Esophagus muscularis mucosa (tissue), 4 donors: ENCODE measurements at regions not wholly inside any gene's neighbourhood (a gene's known extent, or its start where the extent isn't known, plus 50 kb on each side); places are given as distances from the start of the nearest gene placed in this dataset.

Source experiments
- DNase-seq: peaks from one replicate; pipeline ENCODE4 v3.0.0-alpha.2; 2017; ENCODE audit errors: extremely low spot score
- H3K27ac ChIP-seq, 4 donors: fragments of 200-600 bp; sonication (generic); replicated peaks in 1 of 4; 1 replicate in 3 of 4; 2 replicates in 1 of 4; pipeline ENCODE4 v1.5.1; 2016 to 2019; ENCODE audit warnings: mild to moderate bottlenecking in 1 of 4
- H3K27me3 ChIP-seq, 4 donors: fragments of 200-600 bp; sonication (generic); one replicate each; pipeline versions ENCODE4 v1.5.1 to v1.6.0; 2016 to 2019
- H3K36me3 ChIP-seq, 4 donors: fragments of 200-600 bp; sonication (generic); one replicate each; pipeline ENCODE4 v1.5.1; 2016 to 2019
- H3K4me1 ChIP-seq, 4 donors: fragments of 200-600 bp; sonication (generic); one replicate each; pipeline ENCODE4 v1.5.1; 2016 to 2019
- H3K4me3 ChIP-seq, 4 donors: fragments of 200-600 bp; sonication (generic); 1 replicate in 2 of 4; 2 replicates in 2 of 4; pipeline ENCODE4 v1.5.1; 2016 to 2019; ENCODE audit warnings: mild to moderate bottlenecking in 4 of 4, moderate library complexity in 1 of 4
- H3K9me3 ChIP-seq, 4 donors: fragments of 200-600 bp; sonication (generic); 1 replicate in 3 of 4; 2 replicates in 1 of 4; pipeline ENCODE4 v1.5.1; 2016 to 2019
- EP300 ChIP-seq: sonication (generic); formaldehyde crosslinking; IDR thresholded peaks from one replicate; pipeline ENCODE4 v1.6.1; 2017; ENCODE audit warnings: antibody characterized with exemption
- POLR2A ChIP-seq: fragments of 450-650 bp; IDR thresholded peaks from one replicate; pipeline ENCODE4 v1.6.1; 2017; ENCODE audit warnings: antibody characterized with exemption, moderate library complexity, mild to moderate bottlenecking, low read depth
- POLR2AphosphoS5 ChIP-seq, 2 donors: sonication (generic); formaldehyde crosslinking; IDR thresholded peaks; one replicate each; pipeline ENCODE4 v1.6.1; 2017; ENCODE audit warnings: antibody characterized with exemption in 2 of 2
- WGBS: methylation state at CpG from one replicate; pipeline ENCODE4 v1.1.5; 2018; 5-methylcytosine and 5-hydroxymethylcytosine counted together
- intact Hi-C: fragments of 100-400 bp; cut with DNase I; formaldehyde crosslinking; loops from one replicate; pipeline ENCODE4 v1.15.1; 2023
- TF ChIP-seq, protein P1 (sequence below), 3 experiments: fragments of 200-600 bp in 2 of 3; fragments of 450-650 bp in 1 of 3; sonication (generic) in 2 of 3; IDR thresholded peaks; one replicate each; pipeline ENCODE4 v1.5.1; 2017 to 2019; ENCODE audit warnings: antibody characterized with exemption in 3 of 3, mild to moderate bottlenecking in 2 of 3, moderate library complexity in 1 of 3

GRCh38 chr7:54326592-54327167 lies 215.5 kb upstream of the VSTM2A start:
- intact Hi-C loops = no loop called here
- no peak for DNase-seq
- WGBS = 77% methylated on average over 3 of the region's 3 CpGs
- H3K4me3 ChIP-seq = no peak overlapping the region
- H3K36me3 ChIP-seq = no peaks in the 10 kb centered on the region
- no peak for TF ChIP-seq POLR2A
- H3K4me1 ChIP-seq = no peaks in the 10 kb centered on the region
- H3K27ac ChIP-seq = no peak overlapping the region
- H3K27me3 ChIP-seq = peaks cover 0 to 4% (median 0%) of the 10 kb centered on the region in 4 donors
- H3K9me3 ChIP-seq = peaks cover 0 to 3% (median 0%) of the 10 kb centered on the region in 4 donors

- TF ChIP-seq POLR2A (no peak), EP300 (no peak), POLR2AphosphoS5 (IDR thresholded peaks at IDR 0.05) (no peak)
- TF ChIP-seq, protein P1, sequence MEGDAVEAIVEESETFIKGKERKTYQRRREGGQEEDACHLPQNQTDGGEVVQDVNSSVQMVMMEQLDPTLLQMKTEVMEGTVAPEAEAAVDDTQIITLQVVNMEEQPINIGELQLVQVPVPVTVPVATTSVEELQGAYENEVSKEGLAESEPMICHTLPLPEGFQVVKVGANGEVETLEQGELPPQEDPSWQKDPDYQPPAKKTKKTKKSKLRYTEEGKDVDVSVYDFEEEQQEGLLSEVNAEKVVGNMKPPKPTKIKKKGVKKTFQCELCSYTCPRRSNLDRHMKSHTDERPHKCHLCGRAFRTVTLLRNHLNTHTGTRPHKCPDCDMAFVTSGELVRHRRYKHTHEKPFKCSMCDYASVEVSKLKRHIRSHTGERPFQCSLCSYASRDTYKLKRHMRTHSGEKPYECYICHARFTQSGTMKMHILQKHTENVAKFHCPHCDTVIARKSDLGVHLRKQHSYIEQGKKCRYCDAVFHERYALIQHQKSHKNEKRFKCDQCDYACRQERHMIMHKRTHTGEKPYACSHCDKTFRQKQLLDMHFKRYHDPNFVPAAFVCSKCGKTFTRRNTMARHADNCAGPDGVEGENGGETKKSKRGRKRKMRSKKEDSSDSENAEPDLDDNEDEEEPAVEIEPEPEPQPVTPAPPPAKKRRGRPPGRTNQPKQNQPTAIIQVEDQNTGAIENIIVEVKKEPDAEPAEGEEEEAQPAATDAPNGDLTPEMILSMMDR (IDR thresholded peaks at IDR 0.05) = no peak
- intact Hi-C loops = no loop called here
- DNase-seq = no peak
- no peaks in the 10 kb centered on the region for H3K9me3 ChIP-seq
- peaks cover 0 to 4% (median 0%) of the 10 kb centered on the region in 4 donors for H3K27me3 ChIP-seq
- no peaks in the 10 kb centered on the region for H3K36me3 ChIP-seq
- H3K4me3 ChIP-seq = no peak overlapping the region
- H3K27ac ChIP-seq = no peak overlapping the region
- WGBS = 56% methylated on average over 4 of the region's 4 CpGs
- no peaks in the 10 kb centered on the region for H3K4me1 ChIP-seq
Observed at GRCh38 chr7:54330216-54330800, 211.9 kb upstream of the VSTM2A start.

- DNase-seq = no peak
- Histone ChIP-seq H3K4me3 (no peak overlapping the region), H3K9me3 (no peaks in the 10 kb centered on the region), H3K27ac (no peak overlapping the region), H3K4me1 (no peaks in the 10 kb centered on the region), H3K36me3 (no peaks in the 10 kb centered on the region), H3K27me3 (peaks cover 0 to 4% (median 0%) of the 10 kb centered on the region in 4 donors)
- WGBS = 56% methylated on average over 1 of the region's 1 CpG
- intact Hi-C loops = no loop called here
- TF ChIP-seq, protein P1 (IDR thresholded peaks at IDR 0.05) = no peak
- TF ChIP-seq EP300 (no peak), POLR2A (no peak), POLR2AphosphoS5 (IDR thresholded peaks at IDR 0.05) (no peak)
Observed at GRCh38 chr7:54331311-54331710, 210.9 kb upstream of the VSTM2A start.

DNA sequence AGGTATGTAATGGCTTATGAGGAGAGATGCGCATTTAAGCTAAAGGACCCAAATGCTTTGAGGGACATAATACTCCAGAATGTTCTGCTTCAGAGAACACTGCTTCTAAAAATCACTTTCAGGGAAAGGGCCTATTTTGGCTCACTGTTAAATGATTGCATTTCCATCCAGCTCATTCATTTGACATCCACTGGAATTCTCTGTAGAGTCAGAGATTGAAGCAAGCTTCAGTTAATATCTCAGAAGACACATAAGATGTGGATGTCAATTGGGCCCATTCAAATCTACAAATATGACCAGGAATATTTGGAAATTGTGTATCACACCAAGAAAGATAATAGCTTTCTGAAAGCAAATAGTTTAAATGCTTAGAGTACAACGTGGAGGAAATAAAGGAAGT lies 209.9 kb upstream of the VSTM2A start:
- no peak for DNase-seq
- no peak overlapping the region for H3K27ac ChIP-seq
- H3K4me1 ChIP-seq = no peaks in the 10 kb centered on the region
- TF ChIP-seq POLR2AphosphoS5 (IDR thresholded peaks at IDR 0.05) (no peak), POLR2A (no peak), EP300 (no peak)
- TF ChIP-seq, protein P1 (IDR thresholded peaks at IDR 0.05) = no peak
- no peaks in the 10 kb centered on the region for H3K9me3 ChIP-seq
- 76% methylated on average over 2 of the region's 2 CpGs for WGBS
- no peak overlapping the region for H3K4me3 ChIP-seq
- H3K27me3 ChIP-seq = peaks cover 0 to 4% (median 0%) of the 10 kb centered on the region in 4 donors
- intact Hi-C loops = no loop called here
- no peaks in the 10 kb centered on the region for H3K36me3 ChIP-seq

- no peak for TF ChIP-seq EP300
- TF ChIP-seq POLR2A = no peak
- TF ChIP-seq, protein P1 (IDR thresholded peaks at IDR 0.05) = no peak
- no peak for TF ChIP-seq POLR2AphosphoS5 (IDR thresholded peaks at IDR 0.05)
- Histone ChIP-seq H3K27me3 (peaks cover 0 to 4% (median 0%) of the 10 kb centered on the region in 4 donors), H3K4me3 (no peak overlapping the region), H3K36me3 (no peaks in the 10 kb centered on the region), H3K4me1 (no peaks in the 10 kb centered on the region), H3K9me3 (no peaks in the 10 kb centered on the region), H3K27ac (no peak overlapping the region)
- 85% methylated on average over 1 of the region's 1 CpG for WGBS
- DNase-seq = no peak
- intact Hi-C loops = no loop called here
Observed at GRCh38 chr7:54333952-54334351, 208.2 kb upstream of the VSTM2A start.
